Transverse colon (tissue), 4 donors: ENCODE measurements at regions not wholly inside any gene's neighbourhood (a gene's known extent, or its start where the extent isn't known, plus 50 kb on each side); places are given as distances from the start of the nearest gene placed in this dataset.

Source experiments
- EP300 ChIP-seq: sonication (generic); formaldehyde crosslinking; IDR thresholded peaks from one replicate; pipeline ENCODE4 v1.6.1; 2017; ENCODE audit warnings: antibody characterized with exemption, low read depth
- POLR2A ChIP-seq: fragments of 450-650 bp; IDR thresholded peaks from one replicate; pipeline ENCODE4 v1.6.1; 2016; ENCODE audit warnings: antibody characterized with exemption, mild to moderate bottlenecking, moderate library complexity
- POLR2AphosphoS5 ChIP-seq, 3 donors: sonication (generic); formaldehyde crosslinking; IDR thresholded peaks; one replicate each; pipeline ENCODE4 v1.6.1; 2016; ENCODE audit warnings: antibody characterized with exemption in 3 of 3
- TF ChIP-seq, protein P1 (sequence below), 5 experiments: fragments of 200-600 bp in 3 of 5; fragments of 450-650 bp in 2 of 5; sonication (generic) in 3 of 5; IDR thresholded peaks; 1 replicate in 2 of 5; 2 replicates in 3 of 5; pipeline ENCODE4 v1.5.1; 2016 to 2017; ENCODE audit warnings: antibody characterized with exemption in 5 of 5, inconsistent platforms in 3 of 5, mild to moderate bottlenecking in 2 of 5, moderate library complexity in 1 of 5

DNA sequence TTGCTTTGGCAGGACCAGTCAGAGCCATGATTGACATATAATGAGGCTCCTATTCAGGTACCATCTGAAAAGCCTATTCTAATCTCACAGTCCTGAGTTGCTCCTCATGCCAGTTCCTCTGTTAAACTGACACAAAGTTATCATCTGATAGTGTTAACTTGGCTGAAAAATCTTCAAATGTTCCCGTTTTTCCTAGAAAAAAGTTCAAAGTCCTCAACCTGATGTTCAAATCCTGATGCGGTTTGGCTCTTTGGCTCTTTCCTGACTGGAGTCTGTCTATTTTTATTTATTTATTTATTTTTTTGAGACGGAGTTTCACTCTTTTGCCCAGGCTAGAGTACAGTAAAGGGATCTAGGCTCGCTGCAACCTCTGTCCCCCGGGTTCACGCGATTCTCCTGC, 244.2 kb downstream of the ANKRD50 start:
- TF ChIP-seq POLR2AphosphoS5 (IDR thresholded peaks at IDR 0.05) (no peak), POLR2A (no peak), EP300 (no peak)
- TF ChIP-seq, protein P1, sequence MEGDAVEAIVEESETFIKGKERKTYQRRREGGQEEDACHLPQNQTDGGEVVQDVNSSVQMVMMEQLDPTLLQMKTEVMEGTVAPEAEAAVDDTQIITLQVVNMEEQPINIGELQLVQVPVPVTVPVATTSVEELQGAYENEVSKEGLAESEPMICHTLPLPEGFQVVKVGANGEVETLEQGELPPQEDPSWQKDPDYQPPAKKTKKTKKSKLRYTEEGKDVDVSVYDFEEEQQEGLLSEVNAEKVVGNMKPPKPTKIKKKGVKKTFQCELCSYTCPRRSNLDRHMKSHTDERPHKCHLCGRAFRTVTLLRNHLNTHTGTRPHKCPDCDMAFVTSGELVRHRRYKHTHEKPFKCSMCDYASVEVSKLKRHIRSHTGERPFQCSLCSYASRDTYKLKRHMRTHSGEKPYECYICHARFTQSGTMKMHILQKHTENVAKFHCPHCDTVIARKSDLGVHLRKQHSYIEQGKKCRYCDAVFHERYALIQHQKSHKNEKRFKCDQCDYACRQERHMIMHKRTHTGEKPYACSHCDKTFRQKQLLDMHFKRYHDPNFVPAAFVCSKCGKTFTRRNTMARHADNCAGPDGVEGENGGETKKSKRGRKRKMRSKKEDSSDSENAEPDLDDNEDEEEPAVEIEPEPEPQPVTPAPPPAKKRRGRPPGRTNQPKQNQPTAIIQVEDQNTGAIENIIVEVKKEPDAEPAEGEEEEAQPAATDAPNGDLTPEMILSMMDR (IDR thresholded peaks at IDR 0.05): no peak
